Thoracic aorta (tissue), 2 donors: ENCODE measurements at regions not wholly inside any gene's neighbourhood (a gene's known extent, or its start where the extent isn't known, plus 50 kb on each side); places are given as distances from the start of the nearest gene placed in this dataset.

Source experiments
- ATAC-seq: fragments of 150-250 bp; one replicate; pipeline ENCODE4 v1.8.0; 2017; ENCODE audit warnings: low read depth; ENCODE audit not compliant: insufficient number of reproducible peaks, low FRiP score
- DNase-seq: peaks from one replicate; pipeline ENCODE4 v3.0.0-alpha.2; 2020; ENCODE audit warnings: low spot score
- H3K27ac ChIP-seq, 2 donors: fragments of 200-600 bp; sonication (generic); 1 replicate in 1 of 2; 2 replicates in 1 of 2; pipeline ENCODE4 v1.5.1; 2016; ENCODE audit warnings: mild to moderate bottlenecking in 2 of 2, moderate library complexity in 2 of 2
- H3K27me3 ChIP-seq: fragments of 200-600 bp; sonication (generic); replicated peaks from 2 replicates; pipeline ENCODE4 v1.6.0; 2016; ENCODE audit warnings: mild to moderate bottlenecking; ENCODE audit not compliant: insufficient read depth
- H3K36me3 ChIP-seq: fragments of 200-600 bp; sonication (generic); one replicate; pipeline ENCODE4 v1.5.1; 2016
- H3K4me1 ChIP-seq, 2 donors: fragments of 200-600 bp; sonication (generic); 1 replicate in 1 of 2; 2 replicates in 1 of 2; pipeline versions ENCODE4 v1.5.1 to v1.6.0; 2016; ENCODE audit warnings: low read depth in 2 of 2, mild to moderate bottlenecking in 1 of 2; ENCODE audit not compliant: control insufficient read depth in 1 of 2
- H3K4me3 ChIP-seq: fragments of 200-600 bp; sonication (generic); 2 replicates; pipeline ENCODE4 v1.5.1; 2016; ENCODE audit warnings: mild to moderate bottlenecking
- H3K9me3 ChIP-seq: fragments of 200-600 bp; sonication (generic); 2 replicates; pipeline ENCODE4 v1.5.1; 2016
- CTCF ChIP-seq: fragments of 200-600 bp; sonication (generic); IDR thresholded peaks from one replicate; pipeline ENCODE4 v1.5.1; 2019; ENCODE audit warnings: antibody characterized with exemption

- no peak for TF ChIP-seq CTCF
- no peak overlapping the region for H3K27ac ChIP-seq
Measured at GRCh38 chr5:147036691-147037245, 158.2 kb upstream of the PPP2R2B start.

GRCh38 chr5:147037515-147038205, 159.1 kb upstream of the PPP2R2B start:
- no peak for TF ChIP-seq CTCF
- H3K27me3 ChIP-seq = no peaks in the 10 kb centered on the region
- no peaks in the 10 kb centered on the region for H3K9me3 ChIP-seq
- no peak overlapping the region for H3K27ac ChIP-seq
- no peaks in the 10 kb centered on the region for H3K4me1 ChIP-seq
- no peaks in the 10 kb centered on the region for H3K36me3 ChIP-seq
- H3K4me3 ChIP-seq = no peak overlapping the region
- ATAC-seq (no peak), DNase-seq (no peak)

More at GRCh38 chr5:147036691-147037245, 158.2 kb upstream of the PPP2R2B start:
- H3K4me1 ChIP-seq = no peaks in the 10 kb centered on the region
- H3K9me3 ChIP-seq = no peaks in the 10 kb centered on the region
- no peaks in the 10 kb centered on the region for H3K36me3 ChIP-seq
- no peaks in the 10 kb centered on the region for H3K27me3 ChIP-seq
- ATAC-seq = no peak
- no peak for DNase-seq
- H3K4me3 ChIP-seq = no peak overlapping the region

GRCh38 chr5:147040856-147041255, 162.3 kb upstream of the PPP2R2B start:
- no peak for TF ChIP-seq CTCF
- H3K9me3 ChIP-seq = no peaks in the 10 kb centered on the region
- H3K27ac ChIP-seq = no peak overlapping the region
- H3K4me1 ChIP-seq = no peaks in the 10 kb centered on the region
- H3K27me3 ChIP-seq = no peaks in the 10 kb centered on the region
- ATAC-seq = no peak
- no peaks in the 10 kb centered on the region for H3K36me3 ChIP-seq
- DNase-seq = no peak
- H3K4me3 ChIP-seq = no peak overlapping the region

GRCh38 chr5:147044572-147045273, 166.2 kb upstream of the PPP2R2B start:
- no peak for TF ChIP-seq CTCF
- no peak for ATAC-seq

GRCh38 chr5:147045290-147045689, 166.7 kb upstream of the PPP2R2B start:
- H3K9me3 ChIP-seq = no peaks in the 10 kb centered on the region
- no peaks in the 10 kb centered on the region for H3K27me3 ChIP-seq
- TF ChIP-seq CTCF = no peak
- H3K4me3 ChIP-seq = no peak overlapping the region
- no peak overlapping the region for H3K27ac ChIP-seq
- DNase-seq = no peak
- H3K36me3 ChIP-seq = no peaks in the 10 kb centered on the region
- no peaks in the 10 kb centered on the region for H3K4me1 ChIP-seq
- ATAC-seq = no peak

More at GRCh38 chr5:147044572-147045273, 166.2 kb upstream of the PPP2R2B start:
- no peaks in the 10 kb centered on the region for H3K36me3 ChIP-seq
- no peak overlapping the region for H3K27ac ChIP-seq
- H3K27me3 ChIP-seq = no peaks in the 10 kb centered on the region
- H3K4me3 ChIP-seq = no peak overlapping the region
- DNase-seq = no peak
- no peaks in the 10 kb centered on the region for H3K4me1 ChIP-seq
- H3K9me3 ChIP-seq = no peaks in the 10 kb centered on the region
